GM23338 (cell line): ENCODE measurements at regions not wholly inside any gene's neighbourhood (a gene's known extent, or its start where the extent isn't known, plus 50 kb on each side); places are given as distances from the start of the nearest gene placed in this dataset.

Source experiments
- CTCF ChIP-seq, 2 experiments: fragments of 200-600 bp in 1 of 2; sonication (generic) in 1 of 2; conservative IDR thresholded peaks; 2 replicates each; pipeline versions ENCODE4 v1.5.1 to v1.6.1; 2016 to 2017; ENCODE audit warnings: antibody characterized with exemption in 2 of 2, low read depth in 2 of 2, mild to moderate bottlenecking in 2 of 2, moderate library complexity in 1 of 2
- POLR2AphosphoS5 ChIP-seq: IDR thresholded peaks from 2 replicates; pipeline ENCODE4 v1.6.1; 2016; ENCODE audit warnings: antibody characterized with exemption, low read depth

GRCh38 chr2:167692936-167693335 is 554.5 kb downstream of the STK39 start:
- TF ChIP-seq CTCF (conservative IDR thresholded peaks at IDR 0.05; ENCODE audit: low read depth in 2 of 2) = no peak
- TF ChIP-seq POLR2AphosphoS5 = no peak
